VCaP (cell line): ENCODE measurements at regions not wholly inside any gene's neighbourhood (a gene's known extent, or its start where the extent isn't known, plus 50 kb on each side); places are given as distances from the start of the nearest gene placed in this dataset.

Experiments
- H3K27ac ChIP-seq: fragments of 450-650 bp; 2 replicates; pipeline ENCODE4 v1.5.1; 2017
- TF ChIP-seq, protein P1 (sequence below): fragments of 450-650 bp; conservative IDR thresholded peaks from 2 replicates; pipeline ENCODE4 v1.5.1; 2017; ENCODE audit warnings: mild to moderate bottlenecking, moderate library complexity

- TF ChIP-seq, protein P1, sequence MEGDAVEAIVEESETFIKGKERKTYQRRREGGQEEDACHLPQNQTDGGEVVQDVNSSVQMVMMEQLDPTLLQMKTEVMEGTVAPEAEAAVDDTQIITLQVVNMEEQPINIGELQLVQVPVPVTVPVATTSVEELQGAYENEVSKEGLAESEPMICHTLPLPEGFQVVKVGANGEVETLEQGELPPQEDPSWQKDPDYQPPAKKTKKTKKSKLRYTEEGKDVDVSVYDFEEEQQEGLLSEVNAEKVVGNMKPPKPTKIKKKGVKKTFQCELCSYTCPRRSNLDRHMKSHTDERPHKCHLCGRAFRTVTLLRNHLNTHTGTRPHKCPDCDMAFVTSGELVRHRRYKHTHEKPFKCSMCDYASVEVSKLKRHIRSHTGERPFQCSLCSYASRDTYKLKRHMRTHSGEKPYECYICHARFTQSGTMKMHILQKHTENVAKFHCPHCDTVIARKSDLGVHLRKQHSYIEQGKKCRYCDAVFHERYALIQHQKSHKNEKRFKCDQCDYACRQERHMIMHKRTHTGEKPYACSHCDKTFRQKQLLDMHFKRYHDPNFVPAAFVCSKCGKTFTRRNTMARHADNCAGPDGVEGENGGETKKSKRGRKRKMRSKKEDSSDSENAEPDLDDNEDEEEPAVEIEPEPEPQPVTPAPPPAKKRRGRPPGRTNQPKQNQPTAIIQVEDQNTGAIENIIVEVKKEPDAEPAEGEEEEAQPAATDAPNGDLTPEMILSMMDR = no peak
- no peak overlapping the region for H3K27ac ChIP-seq
These were observed 1139.1 kb downstream of the CDH11 start for GRCh38 chr16:63982741-63983140.

GRCh38 chr16:63982110-63982509 lies 1139.8 kb downstream of the CDH11 start:
- no peak overlapping the region for H3K27ac ChIP-seq
- TF ChIP-seq, protein P1 = no peak

DNA sequence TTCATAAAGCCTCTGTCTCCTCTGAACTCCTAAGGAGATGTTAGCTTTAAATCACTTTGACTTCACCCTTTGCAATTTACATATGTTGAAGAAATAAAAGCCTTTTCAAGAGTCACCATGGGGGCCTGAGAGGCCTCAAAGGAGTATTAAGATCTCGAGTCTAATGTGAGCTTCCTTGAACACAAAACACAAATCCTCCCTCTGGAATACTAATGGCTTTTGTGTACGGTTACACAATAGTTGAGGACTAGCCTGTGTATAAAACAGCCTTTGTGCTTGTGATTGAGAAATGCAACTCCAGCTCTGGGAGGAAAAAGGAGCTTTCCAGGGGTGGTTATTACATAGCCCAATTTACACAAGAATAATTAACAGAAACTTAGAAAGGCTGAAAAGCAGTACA lies 1140.2 kb downstream of the CDH11 start:
- H3K27ac ChIP-seq = no peak overlapping the region
- TF ChIP-seq, protein P1 = no peak

GRCh38 chr16:63980763-63981162 lies 1141.1 kb downstream of the CDH11 start:
- H3K27ac ChIP-seq = no peak overlapping the region
- TF ChIP-seq, protein P1 = no peak

DNA sequence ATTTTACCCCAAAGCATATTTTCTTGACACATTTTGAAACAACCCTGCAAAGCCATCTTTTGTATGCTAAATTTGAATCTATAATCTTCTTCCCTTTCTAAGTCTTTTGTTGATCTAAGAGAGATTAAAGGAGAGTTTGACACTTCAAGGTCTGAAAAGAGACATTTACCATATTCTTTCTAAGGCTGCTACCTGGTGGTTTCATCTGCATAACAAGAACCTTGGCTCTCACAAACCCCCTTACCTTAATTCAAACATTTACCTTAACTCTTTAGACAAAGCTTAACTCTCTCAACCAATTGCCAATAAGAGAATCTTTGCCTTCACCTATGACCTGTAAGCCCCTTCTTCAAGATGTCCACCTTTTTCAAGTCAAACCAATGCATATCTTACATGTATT lies 1143.6 kb downstream of the CDH11 start:
- TF ChIP-seq, protein P1 = no peak
- no peak overlapping the region for H3K27ac ChIP-seq

- TF ChIP-seq, protein P1 = no peak
- no peak overlapping the region for H3K27ac ChIP-seq
These were observed 1145.5 kb downstream of the CDH11 start for GRCh38 chr16:63976345-63976744.

GRCh38 chr16:63975669-63976068 lies 1146.2 kb downstream of the CDH11 start:
- no peak overlapping the region for H3K27ac ChIP-seq
- TF ChIP-seq, protein P1 = no peak

DNA sequence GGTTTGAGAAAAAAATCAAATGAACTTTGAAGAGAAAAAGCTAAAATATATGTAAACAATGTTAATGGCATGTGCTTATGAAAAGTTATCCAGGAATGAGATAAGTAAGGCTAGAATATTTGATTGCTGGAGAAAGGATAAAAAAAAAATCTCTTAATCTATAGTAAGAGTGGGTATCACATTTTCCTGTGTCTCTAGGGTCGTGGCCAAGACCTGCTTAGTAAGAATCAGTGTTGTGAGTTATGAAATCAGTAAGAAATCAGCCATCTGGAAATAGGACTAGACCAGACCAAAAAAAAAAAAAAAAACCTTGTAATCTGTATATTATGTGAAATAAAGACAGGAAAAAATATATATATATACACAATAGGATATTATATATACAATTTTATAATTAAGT lies 1153.9 kb downstream of the CDH11 start:
- TF ChIP-seq, protein P1 = no peak
- no peak overlapping the region for H3K27ac ChIP-seq
